Testis (tissue), 2 donors: ENCODE measurements at regions not wholly inside any gene's neighbourhood (a gene's known extent, or its start where the extent isn't known, plus 50 kb on each side); places are given as distances from the start of the nearest gene placed in this dataset.

Experiments
- CTCF ChIP-seq, 3 experiments: fragments of 450-650 bp in 2 of 3; fragments of 200-600 bp in 1 of 3; sonication (generic) in 1 of 3; IDR thresholded peaks; one replicate each; pipeline ENCODE4 v1.5.1; 2016 to 2019; ENCODE audit warnings: antibody characterized with exemption in 3 of 3, mild to moderate bottlenecking in 2 of 3, moderate library complexity in 1 of 3
- POLR2A ChIP-seq: fragments of 450-650 bp; IDR thresholded peaks from one replicate; pipeline ENCODE4 v1.6.1; 2017; ENCODE audit warnings: antibody characterized with exemption, mild to moderate bottlenecking, moderate library complexity

- no peak for TF ChIP-seq POLR2A
- TF ChIP-seq CTCF (IDR thresholded peaks at IDR 0.05), result no peak
Measured at GRCh38 chr22:22384668-22385244, 123.8 kb downstream of the ZNF280B start.
